ENCODE measurements at regions not wholly inside any gene's neighbourhood (a gene's known extent, or its start where the extent isn't known, plus 50 kb on each side); places are given as distances from the start of the nearest gene placed in this dataset.
"Not testable (repeated sequence)": the region's sequence is repeated elsewhere in the genome, so short reads cannot be mapped to it uniquely, and the experiment has no call there.

DNA sequence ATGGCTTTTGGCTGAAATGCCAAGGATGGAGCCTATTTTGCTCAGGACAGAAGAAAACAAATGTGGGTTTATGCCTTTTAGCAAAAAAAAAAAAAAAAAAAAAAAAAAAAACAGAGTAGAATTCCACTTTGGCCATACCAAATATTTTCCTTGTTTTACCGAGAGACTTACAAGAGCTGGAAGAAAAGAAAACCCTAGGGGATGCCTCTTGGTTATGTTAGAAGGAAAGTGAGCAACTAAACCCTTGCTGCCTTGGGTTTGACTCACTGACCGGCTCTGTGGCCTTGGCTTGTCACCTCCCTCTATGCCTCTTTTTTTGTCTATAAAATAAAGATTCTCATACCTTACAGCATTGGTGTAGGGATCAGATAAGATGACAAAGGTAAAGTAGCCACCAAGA, 69.6 kb upstream of the ABCA1 start:
- TF ChIP-seq, protein P1, sequence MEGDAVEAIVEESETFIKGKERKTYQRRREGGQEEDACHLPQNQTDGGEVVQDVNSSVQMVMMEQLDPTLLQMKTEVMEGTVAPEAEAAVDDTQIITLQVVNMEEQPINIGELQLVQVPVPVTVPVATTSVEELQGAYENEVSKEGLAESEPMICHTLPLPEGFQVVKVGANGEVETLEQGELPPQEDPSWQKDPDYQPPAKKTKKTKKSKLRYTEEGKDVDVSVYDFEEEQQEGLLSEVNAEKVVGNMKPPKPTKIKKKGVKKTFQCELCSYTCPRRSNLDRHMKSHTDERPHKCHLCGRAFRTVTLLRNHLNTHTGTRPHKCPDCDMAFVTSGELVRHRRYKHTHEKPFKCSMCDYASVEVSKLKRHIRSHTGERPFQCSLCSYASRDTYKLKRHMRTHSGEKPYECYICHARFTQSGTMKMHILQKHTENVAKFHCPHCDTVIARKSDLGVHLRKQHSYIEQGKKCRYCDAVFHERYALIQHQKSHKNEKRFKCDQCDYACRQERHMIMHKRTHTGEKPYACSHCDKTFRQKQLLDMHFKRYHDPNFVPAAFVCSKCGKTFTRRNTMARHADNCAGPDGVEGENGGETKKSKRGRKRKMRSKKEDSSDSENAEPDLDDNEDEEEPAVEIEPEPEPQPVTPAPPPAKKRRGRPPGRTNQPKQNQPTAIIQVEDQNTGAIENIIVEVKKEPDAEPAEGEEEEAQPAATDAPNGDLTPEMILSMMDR (IDR thresholded peaks at IDR 0.05; ENCODE audit: insufficient read depth, low read depth, low read length, missing control alignments) = no peak
- no peak for DNase-seq (ENCODE audit: low read depth)
- H3K4me3 ChIP-seq (ENCODE audit: low read depth, low read length) = no peak overlapping the region

DNA sequence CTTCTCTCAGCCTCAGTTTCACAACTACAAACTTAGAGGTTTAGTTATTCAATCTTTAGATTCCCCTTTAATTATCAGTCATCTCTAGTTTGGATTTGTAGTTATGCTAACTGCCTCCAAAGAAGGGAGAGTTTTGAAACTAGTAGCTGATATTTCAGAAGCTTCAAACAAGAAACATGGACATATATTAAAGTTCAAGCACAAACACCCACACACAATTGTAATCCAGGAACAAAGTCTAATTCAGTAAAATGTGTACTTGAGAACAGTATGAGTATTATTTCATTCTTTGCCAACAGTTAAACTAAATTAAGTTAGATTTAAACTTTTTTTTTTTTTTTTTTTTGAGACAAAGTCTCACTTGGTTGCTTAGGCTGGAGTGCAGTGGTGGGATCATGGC, 71.2 kb upstream of the ABCA1 start:
- TF ChIP-seq, protein P1 (IDR thresholded peaks at IDR 0.05; ENCODE audit: insufficient read depth, low read depth, low read length, missing control alignments) = no peak
- no peak for DNase-seq (ENCODE audit: low read depth)
- H3K4me3 ChIP-seq (ENCODE audit: low read depth, low read length) = no peak overlapping the region

DNA sequence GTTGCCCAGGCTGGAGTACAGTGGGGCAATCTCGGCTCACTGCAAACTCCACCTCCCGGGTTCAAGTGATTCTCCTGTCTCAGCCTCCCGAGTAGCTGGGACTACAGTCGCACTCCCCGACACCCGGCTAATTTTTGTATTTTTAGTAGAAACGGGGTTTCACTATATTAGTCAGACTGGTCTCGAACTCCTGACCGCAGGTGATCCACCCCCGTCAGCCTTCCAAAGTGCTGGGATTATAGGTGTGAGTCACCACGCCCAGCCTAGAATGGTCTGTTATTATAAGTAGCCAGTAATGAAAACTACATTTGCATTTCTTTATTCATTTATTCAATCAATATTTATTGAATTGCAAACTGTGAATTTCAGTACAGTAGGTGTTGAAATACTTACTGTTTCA, 72.6 kb upstream of the ABCA1 start:
- peak; percentile 21 for DNase-seq (ENCODE audit: low read depth)
- H3K4me3 ChIP-seq (ENCODE audit: low read depth, low read length) = not testable (repeated sequence)

DNA sequence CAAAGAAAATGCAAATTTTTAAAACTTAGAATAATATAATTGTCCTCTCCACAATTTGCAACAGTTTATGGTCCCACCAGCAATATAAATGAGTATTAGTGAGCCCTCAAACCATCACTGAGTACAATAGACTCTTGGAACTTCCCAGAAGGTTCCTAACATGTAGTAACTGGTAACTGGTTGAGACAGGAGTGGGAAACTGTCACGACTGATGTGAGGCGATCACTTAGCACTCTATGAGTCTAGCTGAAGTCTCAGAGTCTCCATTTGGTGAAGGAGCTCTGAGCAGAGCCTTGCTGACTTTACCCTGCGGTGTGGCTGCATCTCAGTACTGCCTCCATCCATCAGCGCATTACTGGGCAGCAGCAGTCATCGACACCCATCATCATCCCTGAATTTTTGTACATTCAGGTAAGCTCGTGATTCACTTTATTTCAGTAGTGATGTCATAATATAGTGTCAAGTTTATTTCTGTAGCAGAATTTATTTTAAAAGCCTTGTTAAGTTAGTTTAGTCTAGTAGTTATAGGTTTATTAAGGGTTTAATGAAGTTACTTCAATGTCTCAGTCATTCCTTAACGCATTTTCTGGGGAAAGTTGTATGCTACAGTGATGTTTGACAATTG, 76.6 kb upstream of the ABCA1 start:
- no peak for DNase-seq (ENCODE audit: low read depth)
- TF ChIP-seq, protein P1 (IDR thresholded peaks at IDR 0.05; ENCODE audit: insufficient read depth, low read depth, low read length, missing control alignments) = no peak
- H3K4me3 ChIP-seq (ENCODE audit: low read depth, low read length) = no peak overlapping the region

DNA sequence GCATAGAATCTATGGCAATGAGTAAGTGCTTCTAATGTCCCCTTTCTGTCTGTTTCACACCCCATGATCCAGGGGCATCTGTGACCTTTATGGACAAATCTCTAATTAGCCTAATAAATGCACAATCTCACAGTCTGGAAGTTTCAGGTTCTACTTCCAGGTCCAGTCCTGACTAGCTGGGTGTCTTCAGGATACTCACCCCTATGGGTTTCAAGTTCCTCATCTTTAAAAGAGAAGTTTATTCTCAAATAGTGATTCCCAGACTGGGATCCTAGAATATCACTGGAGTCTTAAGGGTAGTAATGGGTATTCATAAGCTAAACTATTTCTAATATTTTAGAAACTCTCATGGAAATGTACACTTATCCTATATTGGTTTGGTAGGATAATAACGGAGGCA, 77.2 kb upstream of the ABCA1 start:
- TF ChIP-seq, protein P1 (IDR thresholded peaks at IDR 0.05; ENCODE audit: insufficient read depth, low read depth, low read length, missing control alignments) = no peak
- DNase-seq (ENCODE audit: low read depth) = no peak
- H3K4me3 ChIP-seq (ENCODE audit: low read depth, low read length) = no peak overlapping the region

DNA sequence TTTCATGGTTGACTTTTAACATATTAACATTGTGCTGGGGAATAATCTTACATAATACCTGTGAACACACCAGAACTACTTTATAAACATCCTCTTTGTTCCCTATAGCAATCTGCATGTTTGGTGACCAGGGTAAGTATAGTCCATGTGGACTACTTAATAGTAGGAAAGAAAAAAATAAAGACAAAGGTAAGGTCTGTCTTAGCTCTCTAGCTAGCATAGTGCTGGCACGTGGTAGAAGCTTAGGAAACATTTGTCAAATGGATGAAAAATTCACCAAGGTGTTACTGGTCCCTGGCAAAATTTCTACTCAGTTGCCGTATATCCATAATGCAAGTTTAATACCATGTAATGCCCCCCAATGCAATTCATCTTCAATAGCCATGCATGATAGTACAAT, 78.6 kb upstream of the ABCA1 start:
- H3K4me3 ChIP-seq (ENCODE audit: low read depth, low read length) = no peak overlapping the region
- TF ChIP-seq, protein P1 (IDR thresholded peaks at IDR 0.05; ENCODE audit: insufficient read depth, low read depth, low read length, missing control alignments) = no peak
- no peak for DNase-seq (ENCODE audit: low read depth)

DNA sequence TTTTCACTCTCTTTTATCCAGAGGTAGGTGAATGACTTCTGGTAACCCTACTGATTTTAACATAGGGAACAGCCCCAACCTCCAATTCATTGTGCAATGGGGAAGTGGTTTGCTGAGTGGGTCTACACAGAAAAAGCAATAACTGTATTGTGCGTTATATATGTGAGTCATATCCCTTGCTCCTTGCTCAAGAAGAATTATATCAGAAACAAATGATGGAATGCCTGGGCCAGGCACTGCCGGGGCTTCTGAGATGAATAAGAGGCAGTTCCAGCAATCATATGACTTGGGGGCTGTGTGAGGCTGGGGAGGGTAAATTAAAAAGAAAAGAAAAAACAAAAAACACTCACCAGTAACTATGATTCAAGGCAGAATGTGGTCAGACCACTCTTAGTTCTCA, 79.2 kb upstream of the ABCA1 start:
- TF ChIP-seq, protein P1 (IDR thresholded peaks at IDR 0.05; ENCODE audit: insufficient read depth, low read depth, low read length, missing control alignments) = no peak
- no peak overlapping the region for H3K4me3 ChIP-seq (ENCODE audit: low read depth, low read length)
- no peak for DNase-seq (ENCODE audit: low read depth)

DNA sequence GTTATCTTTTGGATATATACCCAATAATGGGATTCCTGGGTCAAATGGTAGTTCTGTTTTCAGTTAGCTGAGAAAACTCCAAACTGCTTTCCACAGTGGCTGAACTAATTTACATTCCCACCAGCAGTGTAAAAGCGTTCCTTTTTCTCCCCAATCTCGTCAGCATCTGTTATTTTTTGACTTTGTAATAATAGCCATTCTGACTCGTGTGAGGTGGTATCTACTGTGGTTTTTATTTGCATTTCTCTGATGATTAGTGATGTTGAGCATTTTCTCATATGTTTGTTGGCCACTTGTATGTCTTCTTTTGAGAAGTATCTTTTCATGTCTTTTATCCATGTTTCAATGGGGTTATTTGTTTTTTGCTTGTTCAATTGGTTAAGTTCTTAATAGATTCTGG, 82.1 kb upstream of the ABCA1 start:
- not testable (repeated sequence) for DNase-seq (ENCODE audit: low read depth); H3K4me3 ChIP-seq (ENCODE audit: low read depth, low read length)

Measured in GM12865 (cell line).